Trophoblast cell (in vitro differentiated cells and primary cell): ENCODE measurements at regions not wholly inside any gene's neighbourhood (a gene's known extent, or its start where the extent isn't known, plus 50 kb on each side); places are given as distances from the start of the nearest gene placed in this dataset.

Source experiments
- DNase-seq, 2 donors: peaks; one replicate each; pipeline ENCODE4 v3.0.0-alpha.2; 2016
- H2AFZ ChIP-seq: 2 replicates; pipeline ENCODE4 v1.6.1; 2013; ENCODE audit warnings: low read length, moderate library complexity, mild to moderate bottlenecking; ENCODE audit not compliant: insufficient read depth, poor library complexity
- H2AK5ac ChIP-seq: 2 replicates; pipeline ENCODE4 v1.6.1; 2013; ENCODE audit warnings: mild to moderate bottlenecking, low read length
- H2BK120ac ChIP-seq: 2 replicates; pipeline ENCODE4 v1.6.1; 2013; ENCODE audit warnings: low read length, mild to moderate bottlenecking, moderate library complexity; ENCODE audit not compliant: insufficient read depth, poor library complexity
- H2BK12ac ChIP-seq: 2 replicates; pipeline ENCODE4 v1.6.1; 2013; ENCODE audit warnings: mild to moderate bottlenecking, low read length, moderate library complexity
- H2BK5ac ChIP-seq: 2 replicates; pipeline ENCODE4 v1.6.1; 2013; ENCODE audit warnings: low read length, low read depth, moderate library complexity, mild to moderate bottlenecking; ENCODE audit not compliant: poor library complexity
- H3K14ac ChIP-seq: 2 replicates; pipeline ENCODE4 v1.6.1; 2013; ENCODE audit warnings: mild to moderate bottlenecking, low read length
- H3K18ac ChIP-seq: 2 replicates; pipeline ENCODE4 v1.6.1; 2013; ENCODE audit warnings: mild to moderate bottlenecking, low read length
- H3K23ac ChIP-seq: 2 replicates; pipeline ENCODE4 v1.6.1; 2013; ENCODE audit warnings: low read length
- H3K27ac ChIP-seq: 2 replicates; pipeline ENCODE4 v1.5.1; 2013; ENCODE audit warnings: low read depth, mild to moderate bottlenecking, inconsistent platforms, low read length, moderate library complexity
- H3K27me3 ChIP-seq: 2 replicates; pipeline ENCODE4 v1.6.1; 2013; ENCODE audit warnings: inconsistent platforms, mild to moderate bottlenecking, low read length, moderate library complexity; ENCODE audit not compliant: insufficient read depth
- H3K36me3 ChIP-seq, 2 experiments: 1 replicate in 1 of 2; 2 replicates in 1 of 2; pipeline ENCODE4 v1.6.1; 2013; ENCODE audit warnings: low read length in 2 of 2, mild to moderate bottlenecking in 2 of 2, moderate library complexity in 1 of 2; ENCODE audit not compliant: insufficient read depth in 2 of 2, control insufficient read depth in 1 of 2
- H3K4ac ChIP-seq: 2 replicates; pipeline ENCODE4 v1.6.1; 2013; ENCODE audit warnings: low read depth, mild to moderate bottlenecking, low read length, moderate library complexity
- H3K4me1 ChIP-seq, 2 experiments: 1 replicate in 1 of 2; 2 replicates in 1 of 2; pipeline ENCODE4 v1.6.1; 2013; ENCODE audit warnings: low read length in 2 of 2, mild to moderate bottlenecking in 2 of 2, moderate library complexity in 1 of 2; ENCODE audit not compliant: insufficient read depth in 2 of 2, control insufficient read depth in 1 of 2
- H3K4me2 ChIP-seq: 2 replicates; pipeline ENCODE4 v1.6.1; 2013; ENCODE audit warnings: inconsistent platforms, mild to moderate bottlenecking, low read length, moderate library complexity
- H3K4me3 ChIP-seq: 2 replicates; pipeline ENCODE4 v1.5.1; 2013; ENCODE audit warnings: mild to moderate bottlenecking, low read depth, low read length, inconsistent platforms
- H3K79me1 ChIP-seq: one replicate; pipeline ENCODE4 v1.6.1; 2013; ENCODE audit warnings: low read length
- H3K79me2 ChIP-seq: 2 replicates; pipeline ENCODE4 v1.6.1; 2013; ENCODE audit warnings: low read length, mild to moderate bottlenecking; ENCODE audit not compliant: control insufficient read depth, insufficient read depth, poor library complexity
- H3K9ac ChIP-seq: 2 replicates; pipeline ENCODE4 v1.6.1; 2013; ENCODE audit warnings: mild to moderate bottlenecking, low read length
- H3K9me3 ChIP-seq: 2 replicates; pipeline ENCODE4 v1.6.1; 2013; ENCODE audit warnings: low read depth, mild to moderate bottlenecking, control low read depth, inconsistent platforms, low read length; ENCODE audit not compliant: insufficient read depth
- H4K12ac ChIP-seq: 2 replicates; pipeline ENCODE4 v1.6.1; 2013; ENCODE audit warnings: low read depth, mild to moderate bottlenecking, low read length, moderate library complexity
- H4K8ac ChIP-seq: 2 replicates; pipeline ENCODE4 v1.6.1; 2013; ENCODE audit warnings: low read depth, mild to moderate bottlenecking, low read length, moderate library complexity
- H4K91ac ChIP-seq: one replicate; pipeline ENCODE4 v1.6.1; 2013; ENCODE audit warnings: low read depth, mild to moderate bottlenecking, low read length, moderate library complexity
- WGBS: extraction: QIAGEN DNeasy Blood & Tissue Kit; methylation state at CpG from one replicate; pipeline ENCODE4 v1.1.7; 2013; ENCODE audit warnings: missing lambda C conversion rate; ENCODE audit not compliant: insufficient read length, insufficient coverage; ENCODE audit errors: extremely low coverage; 5-methylcytosine and 5-hydroxymethylcytosine counted together

DNA sequence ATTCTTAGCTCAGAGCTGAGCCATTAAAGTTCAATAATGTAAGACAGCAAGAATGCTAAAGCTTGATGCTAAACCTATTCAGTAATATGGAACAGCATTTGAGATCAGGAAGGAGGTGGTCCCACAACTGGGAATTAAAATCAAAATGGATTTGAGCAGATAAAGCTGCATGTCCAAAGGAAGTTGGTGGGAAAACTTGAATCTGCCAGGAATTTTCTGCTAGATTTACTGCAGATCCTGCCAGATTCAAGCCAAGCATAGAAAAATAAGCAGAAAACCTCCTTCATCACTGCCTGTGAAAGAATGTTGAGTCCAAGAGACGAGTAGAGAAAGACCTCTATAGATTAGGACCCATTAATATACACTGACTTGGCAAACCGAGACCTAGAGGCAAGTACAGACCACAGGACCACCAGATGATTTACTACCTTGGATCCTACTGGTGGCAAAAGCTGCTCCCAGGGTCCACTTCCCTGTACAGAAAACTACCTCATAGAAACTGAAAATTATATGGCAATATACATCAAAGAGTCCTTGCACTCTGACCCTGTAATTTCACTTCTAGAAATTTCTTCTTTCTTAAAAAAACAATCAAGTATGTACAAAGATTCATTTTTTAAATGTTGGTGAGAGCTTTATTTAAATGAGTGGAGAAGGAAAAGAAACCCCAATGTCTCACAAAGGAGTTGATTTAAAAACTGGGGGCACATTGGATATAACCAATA, 263.2 kb downstream of the DAD1 start:
- Histone ChIP-seq H3K9me3 (peaks cover 7% of the 10 kb centered on the region), H3K4ac (no peak overlapping the region), H3K18ac (no peak overlapping the region), H4K12ac (no peak overlapping the region), H2AK5ac (no peak overlapping the region), H2BK12ac (no peak overlapping the region), H3K79me2 (no peaks in the 10 kb centered on the region), H3K9ac (no peak overlapping the region), H3K4me1 (peaks cover 0 to 3% of the 10 kb centered on the region in 2 experiments), H4K8ac (no peak overlapping the region), H3K23ac (no peak overlapping the region), H3K36me3 (no peaks in the 10 kb centered on the region), H3K79me1 (no peaks in the 10 kb centered on the region), H2BK5ac (no peak overlapping the region), H2AFZ (no peak overlapping the region), H2BK120ac (no peak overlapping the region), H3K27me3 (no peaks in the 10 kb centered on the region), H3K14ac (no peak overlapping the region), H4K91ac (no peak overlapping the region), H3K4me3 (no peak overlapping the region), H3K4me2 (no peak overlapping the region), H3K27ac (no peak overlapping the region)
- no peak for DNase-seq
- WGBS = no CpG with 5 or more reads among the region's 2 CpGs

DNA sequence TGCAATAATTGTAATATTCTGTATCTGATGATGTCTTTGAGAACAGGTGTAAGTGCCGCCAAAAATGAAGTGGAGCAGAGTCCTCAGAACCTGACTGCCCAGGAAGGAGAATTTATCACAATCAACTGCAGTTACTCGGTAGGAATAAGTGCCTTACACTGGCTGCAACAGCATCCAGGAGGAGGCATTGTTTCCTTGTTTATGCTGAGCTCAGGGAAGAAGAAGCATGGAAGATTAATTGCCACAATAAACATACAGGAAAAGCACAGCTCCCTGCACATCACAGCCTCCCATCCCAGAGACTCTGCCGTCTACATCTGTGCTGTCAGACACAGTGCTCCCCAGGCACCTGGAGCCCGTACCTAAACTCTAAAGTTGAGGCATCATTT, 268.7 kb downstream of the DAD1 start:
- Histone ChIP-seq H3K36me3 (no peaks in the 10 kb centered on the region), H2AK5ac (no peak overlapping the region), H3K14ac (no peak overlapping the region), H3K79me2 (no peaks in the 10 kb centered on the region), H4K8ac (no peak overlapping the region), H2AFZ (no peak overlapping the region), H3K9ac (no peak overlapping the region), H4K91ac (no peak overlapping the region), H4K12ac (no peak overlapping the region), H3K4ac (no peak overlapping the region), H3K4me3 (no peak overlapping the region), H3K4me1 (peaks cover 0 to 3% of the 10 kb centered on the region in 2 experiments), H3K18ac (no peak overlapping the region), H2BK12ac (no peak overlapping the region), H3K79me1 (no peaks in the 10 kb centered on the region), H2BK120ac (no peak overlapping the region), H3K27me3 (no peaks in the 10 kb centered on the region), H3K9me3 (no peaks in the 10 kb centered on the region), H3K27ac (no peak overlapping the region), H3K4me2 (no peak overlapping the region), H3K23ac (no peak overlapping the region), H2BK5ac (no peak overlapping the region)
- no CpG with 5 or more reads among the region's 4 CpGs for WGBS
- DNase-seq = no peak

DNA sequence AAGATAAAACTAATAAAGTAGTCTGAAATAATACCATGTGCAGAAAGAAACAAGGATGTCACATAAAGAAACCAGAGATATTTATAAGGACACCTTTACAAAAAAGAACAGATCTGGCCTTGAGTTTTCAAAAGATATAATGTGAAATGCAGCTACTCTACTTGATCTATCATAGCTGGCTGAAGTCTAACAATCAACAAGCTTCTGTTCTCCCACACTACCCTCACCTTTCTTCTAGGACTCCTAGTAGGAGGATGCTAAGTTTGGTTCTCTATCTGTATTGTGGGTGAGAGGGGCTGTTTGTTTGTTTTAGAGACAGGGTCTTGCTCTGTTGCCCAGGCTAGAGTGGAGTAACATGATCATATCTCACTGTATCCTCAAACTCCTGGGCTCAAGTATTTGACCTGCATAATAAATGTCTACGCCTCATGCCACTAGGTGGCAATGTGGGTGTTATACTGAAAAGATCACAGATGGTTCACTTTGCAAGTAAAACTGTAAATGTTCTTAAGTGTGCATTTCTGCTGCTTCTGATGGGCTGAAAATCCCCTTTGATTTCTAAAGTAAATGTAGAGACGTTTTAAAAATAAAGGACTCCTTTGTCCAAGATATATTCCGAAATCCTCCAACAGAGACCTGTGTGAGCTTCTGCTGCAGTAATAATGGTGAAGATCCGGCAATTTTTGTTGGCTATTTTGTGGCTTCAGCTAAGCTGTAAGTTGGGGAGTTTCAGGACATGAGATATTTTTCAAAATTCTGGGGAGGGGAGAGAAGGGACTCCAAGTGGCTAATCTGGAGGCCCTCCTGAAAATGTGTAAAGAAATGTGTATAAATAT, 269.3 kb downstream of the DAD1 start:
- H3K79me1 ChIP-seq = no peaks in the 10 kb centered on the region
- H3K14ac ChIP-seq = no peak overlapping the region
- H3K27ac ChIP-seq = no peak overlapping the region
- H3K36me3 ChIP-seq = no peaks in the 10 kb centered on the region
- H2BK5ac ChIP-seq = no peak overlapping the region
- H3K4me3 ChIP-seq = no peak overlapping the region
- H2BK12ac ChIP-seq = no peak overlapping the region
- no peak overlapping the region for H3K9ac ChIP-seq
- H3K23ac ChIP-seq = no peak overlapping the region
- no peak overlapping the region for H3K4me2 ChIP-seq
- DNase-seq = peak; percentile 9 to 66
- H4K91ac ChIP-seq = no peak overlapping the region
- no peak overlapping the region for H2BK120ac ChIP-seq
- H4K8ac ChIP-seq = no peak overlapping the region
- no peaks in the 10 kb centered on the region for H3K9me3 ChIP-seq
- H3K18ac ChIP-seq = no peak overlapping the region
- H4K12ac ChIP-seq = no peak overlapping the region
- peaks cover 0 to 3% of the 10 kb centered on the region in 2 experiments for H3K4me1 ChIP-seq
- H2AK5ac ChIP-seq = no peak overlapping the region
- no CpG with 5 or more reads among the region's 4 CpGs for WGBS
- no peaks in the 10 kb centered on the region for H3K79me2 ChIP-seq
- H3K4ac ChIP-seq = no peak overlapping the region
- H3K27me3 ChIP-seq = no peaks in the 10 kb centered on the region
- H2AFZ ChIP-seq = no peak overlapping the region

DNA sequence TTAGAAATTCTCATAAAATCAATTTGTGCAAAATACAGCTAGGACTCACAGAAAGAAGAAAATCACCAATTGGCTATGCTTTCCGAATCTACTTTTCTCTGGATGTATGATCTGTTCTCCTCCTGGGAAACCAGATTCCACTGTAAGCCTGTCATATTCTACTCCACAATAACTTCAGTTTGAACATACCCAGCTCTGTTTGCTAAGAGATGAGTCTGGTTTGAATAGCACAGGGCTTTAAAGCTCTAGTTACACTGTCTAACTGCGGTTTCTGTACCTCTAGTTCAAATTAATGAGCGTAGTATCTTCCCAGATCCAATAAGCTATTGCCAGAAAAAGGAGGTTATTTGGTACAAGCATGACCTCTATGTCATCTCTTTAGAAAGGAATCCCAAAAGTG, 270.1 kb downstream of the DAD1 start:
- Histone ChIP-seq H3K9me3 (no peaks in the 10 kb centered on the region), H2BK120ac (no peak overlapping the region), H2AK5ac (no peak overlapping the region), H4K12ac (no peak overlapping the region), H3K36me3 (no peaks in the 10 kb centered on the region), H2BK5ac (no peak overlapping the region), H3K18ac (no peak overlapping the region), H3K23ac (no peak overlapping the region), H4K8ac (no peak overlapping the region), H3K79me1 (no peaks in the 10 kb centered on the region), H3K27me3 (no peaks in the 10 kb centered on the region), H3K14ac (no peak overlapping the region), H3K79me2 (no peaks in the 10 kb centered on the region), H3K9ac (no peak overlapping the region), H2AFZ (no peak overlapping the region), H3K4me1 (peaks cover 0 to 3% of the 10 kb centered on the region in 2 experiments), H2BK12ac (no peak overlapping the region), H3K4me3 (no peak overlapping the region), H3K27ac (no peak overlapping the region), H3K4ac (no peak overlapping the region), H4K91ac (no peak overlapping the region), H3K4me2 (no peak overlapping the region)
- no peak for DNase-seq
- WGBS = no CpG with 5 or more reads among the region's 3 CpGs
